Central memory CD4-positive, alpha-beta T cell (primary cell): ENCODE measurements at regions not wholly inside any gene's neighbourhood (a gene's known extent, or its start where the extent isn't known, plus 50 kb on each side); places are given as distances from the start of the nearest gene placed in this dataset.

Source experiments
- DNase-seq: peaks from one replicate; pipeline ENCODE4 v3.0.0; 2022

GRCh38 chr2:172333235-172333977 lies 94.0 kb upstream of the ITGA6 start:
- DNase-seq = no peak

- no peak for DNase-seq
Observed at GRCh38 chr2:172333978-172334330, 93.4 kb upstream of the ITGA6 start.

GRCh38 chr2:172334988-172335387 lies 92.4 kb upstream of the ITGA6 start:
- no peak for DNase-seq

- DNase-seq = no peak
Observed at GRCh38 chr2:172335736-172336135, 91.7 kb upstream of the ITGA6 start.

GRCh38 chr2:172336681-172337080 lies 90.7 kb upstream of the ITGA6 start:
- DNase-seq = no peak

- no peak for DNase-seq
Observed at GRCh38 chr2:172339371-172340010, 87.9 kb upstream of the ITGA6 start.

GRCh38 chr2:172340394-172340793 lies 87.0 kb upstream of the ITGA6 start:
- no peak for DNase-seq

GRCh38 chr2:172342078-172342477 lies 85.3 kb upstream of the ITGA6 start:
- no peak for DNase-seq

GRCh38 chr2:172342611-172343010 lies 84.8 kb upstream of the ITGA6 start:
- DNase-seq = no peak

GRCh38 chr2:172344159-172344558 lies 83.2 kb upstream of the ITGA6 start:
- no peak for DNase-seq

GRCh38 chr2:172345956-172346555 lies 81.3 kb upstream of the ITGA6 start:
- DNase-seq = no peak

- no peak for DNase-seq
Observed at GRCh38 chr2:172348555-172349288, 78.7 kb upstream of the ITGA6 start.

GRCh38 chr2:172350839-172351479 lies 76.4 kb upstream of the ITGA6 start:
- DNase-seq = no peak

GRCh38 chr2:172351586-172351985 lies 75.8 kb upstream of the ITGA6 start:
- no peak for DNase-seq

GRCh38 chr2:172354347-172354746 lies 73.0 kb upstream of the ITGA6 start:
- DNase-seq = no peak

- no peak for DNase-seq
Observed at GRCh38 chr2:172357442-172357841, 69.9 kb upstream of the ITGA6 start.

- no peak for DNase-seq
Observed at GRCh38 chr2:172358691-172359556, 68.5 kb upstream of the ITGA6 start.

GRCh38 chr2:172361360-172361759 lies 66.0 kb upstream of the ITGA6 start:
- DNase-seq = no peak

- DNase-seq = no peak
Observed at GRCh38 chr2:172361840-172362239, 65.5 kb upstream of the ITGA6 start.

GRCh38 chr2:172364261-172364660 lies 63.1 kb upstream of the ITGA6 start:
- DNase-seq = no peak

- no peak for DNase-seq
Observed at GRCh38 chr2:172366596-172367150, 60.7 kb upstream of the ITGA6 start.
